Left lobe of liver (tissue), 2 donors: ENCODE measurements at regions not wholly inside any gene's neighbourhood (a gene's known extent, or its start where the extent isn't known, plus 50 kb on each side); places are given as distances from the start of the nearest gene placed in this dataset.

ENCODE experiments used
- ATAC-seq: fragments of 200-7000 bp; cut with Tn5 transposase; one replicate; pipeline ENCODE4 v1.9.1; 2020; ENCODE audit warnings: mild to moderate bottlenecking, moderate library complexity
- DNase-seq: peaks from one replicate; pipeline ENCODE4 v3.0.0-alpha.2; 2020; ENCODE audit warnings: low spot score
- donor health status: DM: no; HTN: no; CAD: no; lungs with moderate emphysema.
- donor health status: DM: no; HTN: yes; CAD: no.

DNA sequence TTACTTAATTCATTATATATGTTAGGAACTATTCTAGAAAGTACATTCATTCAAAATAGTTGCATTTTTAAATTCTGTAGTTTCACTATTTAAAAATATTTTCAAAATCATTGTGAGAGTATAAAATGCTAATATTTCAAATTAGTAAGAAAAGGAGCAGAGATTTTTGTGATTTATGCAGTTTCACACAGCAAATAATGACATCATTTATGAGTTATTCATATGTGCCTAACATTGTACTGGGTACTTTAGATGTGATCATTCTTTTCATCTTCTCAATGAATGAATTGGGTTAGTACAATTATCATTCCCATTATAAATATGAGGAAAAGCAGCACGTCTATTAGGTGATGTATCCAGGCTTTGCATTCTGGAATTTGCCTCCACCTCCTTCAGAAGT is 1451.0 kb upstream of the IGFBP7 start:
- ATAC-seq: no peak

DNA sequence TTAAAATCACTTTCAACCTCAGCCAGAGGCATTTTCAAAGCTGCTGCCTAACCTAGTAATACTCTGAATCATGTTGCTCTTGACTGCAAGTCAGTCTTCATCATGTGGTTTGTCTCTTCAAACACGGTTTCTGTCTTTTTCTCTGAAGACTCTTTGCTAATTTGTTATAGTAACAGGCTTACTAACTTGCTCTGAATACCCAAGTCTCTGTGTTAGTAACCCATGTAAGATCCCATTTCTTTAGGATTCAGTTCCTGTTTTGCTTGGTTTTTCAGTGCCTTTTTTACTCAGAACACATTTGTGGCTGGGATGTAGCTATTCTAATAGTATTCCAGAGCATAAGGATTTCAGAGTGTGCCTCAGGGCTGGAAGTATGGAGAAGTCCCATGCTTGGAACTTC is 1450.6 kb upstream of the IGFBP7 start:
- DNase-seq (no peak), ATAC-seq (no peak)

More for the DNA sequence above, 1451.0 kb upstream of the IGFBP7 start:
- DNase-seq: no peak

DNA sequence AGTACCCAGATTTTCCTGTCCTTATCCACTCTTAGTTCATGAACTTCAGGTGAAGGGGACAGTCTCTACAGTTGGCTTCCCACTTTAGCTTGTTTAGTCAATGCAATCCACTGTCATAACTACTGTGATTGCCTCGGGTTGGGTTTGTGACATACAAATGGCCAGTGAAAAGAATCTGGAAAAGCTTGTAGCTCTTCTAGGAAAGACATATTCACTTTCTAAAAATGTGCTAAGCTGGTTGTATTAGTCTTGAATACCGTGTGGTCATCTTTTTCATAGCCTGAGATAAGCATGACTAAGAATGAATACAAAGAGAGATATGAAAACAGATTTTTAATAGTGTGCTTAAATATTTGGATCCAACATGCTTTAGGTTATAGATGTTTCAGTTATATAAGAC is 1443.5 kb upstream of the IGFBP7 start:
- no peak for ATAC-seq

DNA sequence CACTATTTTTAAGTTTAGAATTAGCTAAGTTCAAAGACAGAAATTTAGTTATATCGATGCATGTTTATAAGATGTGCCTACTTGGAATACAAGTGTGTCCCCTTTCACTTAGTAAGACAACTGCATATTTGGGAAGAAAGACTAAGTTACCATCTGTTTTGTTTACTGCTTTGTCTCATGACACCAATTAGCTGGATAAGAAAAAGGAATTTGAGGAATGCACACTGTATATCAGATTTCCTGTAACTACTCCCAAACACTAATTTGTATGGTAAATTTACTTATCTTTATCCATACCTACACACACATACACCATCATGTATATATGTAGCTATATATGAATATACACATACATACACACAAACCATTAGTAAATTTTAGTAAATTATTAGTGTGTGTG is 1442.8 kb upstream of the IGFBP7 start:
- ATAC-seq (no peak), DNase-seq (no peak)

More for the DNA sequence above, 1443.5 kb upstream of the IGFBP7 start:
- no peak for DNase-seq

DNA sequence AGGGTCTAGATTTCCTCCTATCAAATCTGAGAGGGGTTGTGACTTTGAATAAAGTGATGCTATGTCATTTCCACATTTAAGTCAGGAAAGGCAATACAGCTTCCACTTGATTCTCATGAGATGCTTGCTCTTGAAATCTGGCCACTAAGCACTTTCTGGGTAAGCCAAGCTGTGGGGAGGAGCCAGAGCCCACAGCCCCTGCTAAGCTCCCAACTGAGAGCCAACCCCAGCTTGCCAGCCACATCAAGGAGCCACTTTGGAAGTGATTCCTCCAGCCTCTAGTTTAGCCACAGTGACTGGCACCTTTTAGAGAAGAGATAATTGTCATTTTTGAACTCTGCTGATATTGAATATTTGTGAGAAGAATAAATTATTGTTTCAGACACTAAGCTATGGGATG is 1441.5 kb upstream of the IGFBP7 start:
- ATAC-seq: no peak
- no peak for DNase-seq

DNA sequence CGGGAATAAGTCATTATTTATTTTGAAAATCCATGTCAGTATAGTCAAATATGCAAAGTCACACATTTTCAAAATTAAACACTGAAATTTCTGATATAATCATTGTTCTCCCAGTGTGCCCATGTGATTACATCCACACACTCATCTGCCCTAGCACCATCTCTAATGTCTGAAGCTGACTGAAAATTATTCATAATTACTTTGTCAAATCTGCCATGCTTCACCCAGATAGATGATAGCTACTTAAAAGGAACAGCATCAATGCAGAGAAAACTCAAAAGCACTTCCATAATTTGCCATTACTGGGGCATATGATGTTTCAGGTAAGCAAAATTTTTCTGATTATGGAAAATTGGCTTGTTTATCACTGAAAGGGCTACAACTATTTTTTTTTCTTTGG is 1433.3 kb upstream of the IGFBP7 start:
- ATAC-seq (no peak), DNase-seq (no peak)

DNA sequence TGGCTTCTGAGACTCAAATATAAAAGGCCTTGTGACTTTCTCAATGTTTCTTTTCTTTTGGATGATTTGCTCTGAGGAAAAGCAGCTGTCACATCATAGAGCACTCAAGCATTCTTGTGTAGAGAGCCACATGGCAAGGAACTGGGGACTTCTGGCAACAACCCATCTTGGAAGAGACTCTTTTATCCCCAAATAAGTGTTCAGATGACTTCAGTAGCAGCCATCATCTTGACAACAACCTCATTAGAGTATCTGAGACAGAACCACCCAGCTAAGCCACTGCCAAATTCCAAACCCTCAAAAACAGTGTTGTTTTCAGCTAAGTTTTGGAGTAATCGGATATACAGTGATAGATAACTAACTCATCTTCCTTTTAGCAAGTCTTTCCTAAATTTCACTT is 1431.7 kb upstream of the IGFBP7 start:
- DNase-seq: no peak
- no peak for ATAC-seq

DNA sequence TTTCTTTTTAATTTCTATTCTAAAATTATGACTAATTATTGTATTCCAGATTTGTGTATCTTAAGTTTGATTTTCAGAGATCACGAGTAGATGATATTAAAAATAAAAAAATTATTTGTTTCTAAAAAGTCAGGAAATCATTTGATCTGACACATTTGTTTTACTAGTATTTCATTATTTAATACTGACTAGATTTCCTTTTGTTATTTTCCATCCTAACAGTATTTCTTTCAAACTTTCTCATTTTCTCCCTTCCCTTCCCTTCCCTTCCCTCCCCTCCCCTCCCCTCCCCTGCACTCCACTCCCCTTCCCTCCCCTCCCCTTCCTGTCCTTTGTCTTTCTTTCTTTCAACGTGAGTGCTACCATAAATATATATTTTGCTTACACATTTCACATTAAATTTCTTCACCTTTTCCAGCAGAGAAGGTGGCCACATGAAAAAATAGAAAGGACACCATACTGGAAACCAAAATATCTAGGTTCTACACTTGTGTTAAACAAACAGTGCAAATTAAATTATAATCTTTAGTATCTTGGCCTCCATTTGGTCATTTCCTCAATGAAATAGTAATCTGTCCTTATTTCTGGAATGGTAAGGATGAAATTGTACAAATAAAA is 1412.7 kb upstream of the IGFBP7 start:
- no peak for DNase-seq
- ATAC-seq: no peak

DNA sequence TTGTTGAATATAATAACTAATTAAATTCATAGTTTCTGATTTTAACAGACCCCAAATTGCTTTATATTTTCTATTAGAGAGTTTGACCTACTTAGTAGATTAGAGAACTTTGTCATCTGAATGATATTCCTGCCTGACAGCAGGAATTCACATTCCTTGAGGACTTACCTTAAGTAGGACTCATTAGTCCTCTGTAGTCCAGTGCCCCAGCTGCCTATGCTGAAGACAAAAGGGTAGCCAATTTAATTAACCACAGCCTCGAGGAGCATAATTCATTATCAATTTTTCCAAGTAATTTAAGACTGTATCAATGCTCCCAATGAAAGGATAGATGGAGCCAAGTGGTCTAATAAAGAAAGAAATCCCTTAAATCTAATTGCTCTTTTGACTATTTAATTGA is 1405.0 kb upstream of the IGFBP7 start:
- DNase-seq: no peak
- no peak for ATAC-seq

DNA sequence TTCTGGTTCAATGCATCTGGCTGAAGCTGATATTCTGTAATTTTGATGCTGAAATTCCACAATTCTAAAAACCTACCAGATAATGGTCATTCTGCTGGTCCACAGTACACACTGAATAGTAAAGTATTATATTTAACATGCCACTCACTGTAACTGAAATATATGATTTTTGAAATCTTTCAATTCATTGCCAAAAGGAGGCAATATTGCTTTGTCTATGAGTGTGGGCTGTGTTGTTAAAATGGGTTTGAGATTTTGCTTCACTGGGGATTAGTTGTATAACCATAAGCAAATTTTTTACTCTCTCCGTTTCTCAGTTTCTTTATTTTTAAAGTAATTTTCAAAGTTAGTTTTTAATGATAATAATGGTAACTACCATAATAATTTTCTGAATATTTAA is 1404.1 kb upstream of the IGFBP7 start:
- no peak for ATAC-seq
- no peak for DNase-seq

DNA sequence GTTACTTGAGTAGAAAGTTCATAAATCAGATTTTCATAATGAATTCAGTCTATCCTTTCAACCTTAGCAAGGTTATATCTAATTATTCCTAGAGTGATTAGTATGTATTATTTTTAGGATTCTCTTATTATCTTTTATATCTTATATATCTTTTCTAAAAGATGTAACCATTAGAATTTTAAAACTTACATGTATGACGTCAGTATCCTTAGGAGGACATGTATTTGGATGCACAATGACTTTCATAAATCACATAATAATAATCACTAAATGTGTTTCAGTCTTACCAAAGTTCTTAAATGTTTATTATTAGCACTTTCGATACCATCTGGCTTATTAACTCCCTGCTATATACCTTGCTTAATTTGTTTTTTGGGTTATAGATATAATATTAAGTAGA is 1400.5 kb upstream of the IGFBP7 start:
- no peak for ATAC-seq
- DNase-seq: no peak

DNA sequence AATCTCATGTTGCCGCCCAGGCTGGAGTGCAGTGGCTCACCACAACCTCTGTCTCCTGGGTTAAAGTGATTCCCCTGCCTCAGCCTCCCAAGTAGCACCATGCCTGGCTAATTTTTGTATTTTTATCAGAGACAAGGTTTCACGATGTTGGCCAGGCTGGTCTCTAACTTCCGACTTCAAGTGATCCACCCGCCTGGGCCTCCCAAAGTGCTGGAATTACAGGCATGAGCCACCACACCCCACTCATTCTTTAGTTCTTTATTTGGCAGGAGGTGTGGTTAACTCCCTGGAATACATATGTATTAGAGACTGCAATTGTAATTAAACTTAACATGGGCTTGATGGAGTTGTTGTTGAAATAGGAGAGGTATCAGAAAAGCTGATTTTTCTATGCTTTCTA is 1396.9 kb upstream of the IGFBP7 start:
- ATAC-seq: no peak
- DNase-seq: no peak

DNA sequence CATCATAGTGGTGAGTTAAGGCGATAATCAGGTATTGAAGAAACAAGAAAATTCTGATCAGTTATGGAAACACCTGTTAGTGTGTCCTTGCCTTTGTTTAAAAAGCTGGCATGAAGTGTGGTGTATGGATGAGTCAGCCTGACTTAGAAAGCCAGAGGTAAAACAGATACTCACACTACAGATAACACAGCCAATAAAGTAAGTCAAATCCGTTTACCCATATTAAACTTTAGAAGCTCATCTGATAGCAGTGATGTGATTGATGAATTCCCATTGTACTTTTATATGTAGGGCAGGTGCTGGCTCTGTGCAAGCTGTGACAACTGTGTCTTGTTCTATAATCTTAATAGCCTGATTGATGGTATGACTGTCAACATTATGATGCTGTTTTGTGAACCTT is 1392.7 kb upstream of the IGFBP7 start:
- ATAC-seq (no peak), DNase-seq (no peak)

DNA sequence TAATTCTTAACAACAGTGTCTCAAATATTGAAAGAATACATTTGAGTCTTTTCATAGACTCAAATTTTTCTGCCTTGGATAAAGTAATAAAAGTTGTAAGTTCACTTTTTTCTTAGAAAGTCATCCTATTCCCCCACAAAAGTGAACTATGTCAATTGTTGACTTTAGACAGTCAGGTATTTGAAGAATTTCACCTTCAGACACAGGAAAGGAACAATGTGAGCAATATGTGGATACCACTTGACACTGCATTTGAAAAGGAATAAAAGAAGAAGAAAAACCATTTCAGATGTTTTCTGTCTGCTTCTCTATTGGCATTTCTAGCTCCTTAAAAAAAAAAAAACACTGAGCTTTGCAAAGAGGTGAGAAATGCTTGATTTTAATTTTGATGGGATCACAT is 1389.0 kb upstream of the IGFBP7 start:
- no peak for ATAC-seq
- DNase-seq: no peak

DNA sequence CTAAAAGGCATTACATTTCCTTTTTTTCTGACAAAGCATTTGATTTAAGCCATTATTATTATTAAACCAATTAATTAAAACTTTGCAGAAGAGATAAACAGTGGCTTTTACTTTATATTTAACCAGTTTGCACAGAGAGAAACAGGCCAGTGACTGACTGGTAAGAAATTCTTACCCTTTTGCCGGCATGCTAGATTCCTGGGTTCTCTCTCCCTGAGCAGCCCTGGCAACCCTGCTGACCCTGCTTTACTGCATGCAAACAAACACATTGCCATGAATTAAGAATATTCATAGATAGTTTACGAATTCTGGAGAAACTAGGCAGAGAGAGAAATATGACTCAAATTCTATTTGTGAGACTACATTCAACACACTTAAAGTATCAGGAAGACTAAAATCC is 1381.4 kb upstream of the IGFBP7 start:
- no peak for ATAC-seq
- no peak for DNase-seq

DNA sequence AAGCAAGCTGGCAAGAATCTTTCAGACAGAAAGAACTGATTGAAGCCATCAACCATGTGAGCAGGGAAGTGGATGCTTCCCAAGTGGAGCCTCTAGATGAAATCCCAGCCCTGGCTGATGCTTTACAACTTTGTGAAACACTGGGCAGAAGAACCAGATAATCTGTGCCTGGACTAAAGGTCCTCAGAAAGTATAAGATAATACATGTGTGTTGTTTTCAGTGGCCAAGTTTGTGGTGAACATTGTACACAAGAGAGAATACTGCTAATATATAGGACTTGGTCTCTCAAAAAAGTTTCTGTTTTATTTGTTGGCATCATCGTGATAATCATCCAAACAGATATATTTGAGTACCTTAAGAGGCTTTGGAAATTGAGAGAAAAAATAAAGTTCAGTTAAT is 1367.8 kb upstream of the IGFBP7 start:
- ATAC-seq: no peak

DNA sequence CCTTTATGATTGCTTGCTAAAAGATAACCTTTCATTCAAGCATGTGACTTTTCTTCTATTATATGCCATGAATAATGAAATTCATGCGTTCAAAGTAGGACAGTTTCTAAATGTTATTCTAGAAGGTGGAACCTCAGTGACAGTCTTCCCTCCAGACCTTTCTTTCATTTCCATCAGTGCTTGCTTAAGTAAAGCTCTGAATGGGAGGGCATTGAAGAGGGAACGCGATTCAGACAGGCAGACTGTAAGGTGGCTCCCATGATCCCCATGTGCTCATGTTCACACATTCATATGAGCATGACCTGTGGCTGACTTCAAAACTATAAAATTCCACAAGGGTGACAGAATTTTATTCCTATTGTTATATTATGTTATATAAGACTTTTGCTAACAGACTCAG is 1367.3 kb upstream of the IGFBP7 start:
- ATAC-seq (no peak), DNase-seq (no peak)

More for the DNA sequence above, 1367.8 kb upstream of the IGFBP7 start:
- DNase-seq: no peak

DNA sequence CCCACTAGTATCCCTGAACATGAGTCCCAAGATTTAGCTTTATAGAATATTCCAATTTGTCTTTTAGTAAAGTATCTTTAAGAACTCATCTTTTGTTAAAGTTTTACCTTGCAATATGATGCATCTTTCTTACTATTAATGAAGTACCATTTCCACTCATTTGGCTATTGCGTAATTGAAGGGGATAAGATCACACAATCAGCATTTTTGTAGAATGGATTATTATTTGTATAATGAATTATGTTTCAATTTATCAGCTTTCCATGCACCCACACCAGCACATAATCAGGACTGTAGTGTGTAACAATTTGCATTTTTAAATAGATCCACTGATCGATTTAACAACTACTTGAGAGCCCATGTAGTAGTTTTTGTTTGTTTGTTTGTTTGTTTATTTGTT is 1364.9 kb upstream of the IGFBP7 start:
- no peak for ATAC-seq

DNA sequence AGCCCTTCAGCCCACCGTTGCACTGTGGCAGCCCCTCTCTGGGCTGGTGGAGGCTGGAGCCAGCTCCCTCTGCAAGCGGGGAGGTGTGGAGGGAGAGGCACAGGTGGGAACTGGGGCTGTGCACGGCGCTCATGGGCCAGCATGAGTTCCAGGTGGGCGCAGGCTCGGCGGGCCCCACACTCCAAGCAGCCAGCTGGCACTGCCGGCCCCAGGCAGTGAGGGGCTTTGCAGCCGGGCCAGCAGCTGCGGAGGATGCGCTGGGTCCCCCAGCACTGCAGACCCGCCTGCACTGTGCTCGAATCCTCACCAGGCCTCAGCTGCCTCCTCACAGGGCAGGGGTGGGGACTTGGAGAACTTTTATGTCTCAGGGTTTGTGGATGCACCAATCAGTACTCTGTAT is 1354.8 kb upstream of the IGFBP7 start:
- DNase-seq: no peak
- ATAC-seq: no peak

More for the DNA sequence above, 1364.9 kb upstream of the IGFBP7 start:
- DNase-seq: no peak

DNA sequence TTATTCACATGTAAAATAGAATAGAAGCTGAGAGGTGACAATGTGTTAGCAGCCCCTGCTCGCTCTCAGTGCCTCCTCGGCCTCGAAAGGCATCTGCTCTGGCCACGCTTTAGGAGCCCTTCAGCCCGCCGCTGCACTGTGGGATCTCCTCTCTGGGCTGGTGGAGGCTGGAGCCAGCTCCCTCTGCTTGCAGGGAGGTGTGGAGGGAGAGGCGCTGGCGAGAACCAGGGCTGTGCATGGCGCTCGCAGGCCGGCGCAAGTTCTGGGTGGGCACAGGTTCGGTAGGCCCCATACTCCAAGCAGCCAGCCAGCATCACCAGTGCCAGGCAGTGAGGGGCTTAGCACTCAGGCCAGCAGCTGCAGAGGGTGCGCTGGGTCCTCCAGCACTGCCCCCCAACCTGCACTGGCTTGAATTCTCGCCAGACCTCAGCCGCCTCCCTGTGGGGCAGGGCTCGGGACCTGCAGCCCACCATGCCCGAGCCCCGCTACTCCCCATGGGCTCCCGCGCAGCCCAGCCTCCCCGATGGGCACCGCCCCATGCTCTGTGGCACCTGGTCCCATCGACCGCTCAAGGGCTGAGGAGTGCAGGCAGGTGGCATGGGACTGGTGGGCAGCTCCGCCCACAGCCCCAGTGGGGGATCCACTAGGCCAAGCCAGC is 1346.7 kb upstream of the IGFBP7 start:
- no peak for ATAC-seq
- DNase-seq: no peak

DNA sequence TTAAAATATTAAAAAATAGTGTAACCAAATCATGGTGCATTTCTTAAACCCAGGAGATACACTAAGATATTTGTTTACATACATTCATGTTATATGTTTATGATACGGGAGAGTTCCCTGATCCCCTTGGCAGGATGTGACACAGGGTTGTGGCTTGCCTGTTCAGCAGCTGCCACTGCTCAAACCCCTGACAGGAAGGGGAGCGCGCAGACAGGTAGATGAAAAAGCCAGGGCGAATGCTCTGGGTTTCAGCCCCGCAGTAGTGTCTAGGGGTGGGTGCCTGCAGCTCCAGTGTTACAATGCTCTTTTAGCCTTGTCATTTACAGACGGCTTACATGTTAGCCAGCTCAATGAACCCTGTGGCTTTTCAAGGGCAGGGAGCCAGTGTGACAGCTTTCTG is 1343.8 kb upstream of the IGFBP7 start:
- DNase-seq (no peak), ATAC-seq (no peak)

DNA sequence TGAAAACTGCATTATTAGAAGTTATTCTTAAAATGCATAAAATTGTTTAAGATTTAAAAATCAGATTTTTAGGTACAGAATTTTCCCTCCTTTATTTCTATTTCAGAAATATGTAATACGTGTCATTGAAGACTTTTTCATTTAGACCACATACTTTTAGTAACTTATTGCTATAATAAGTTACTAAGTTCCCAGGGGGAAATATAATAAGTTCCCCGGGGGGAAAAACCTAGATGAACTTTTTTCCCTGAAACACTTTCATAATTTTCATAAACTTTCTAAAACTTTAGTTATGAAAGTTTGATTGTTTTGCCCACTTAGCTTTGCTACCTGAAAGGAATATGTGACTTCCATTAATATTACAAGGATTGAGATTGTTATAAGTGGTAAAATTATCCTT is 1341.5 kb upstream of the IGFBP7 start:
- DNase-seq (no peak), ATAC-seq (no peak)

DNA sequence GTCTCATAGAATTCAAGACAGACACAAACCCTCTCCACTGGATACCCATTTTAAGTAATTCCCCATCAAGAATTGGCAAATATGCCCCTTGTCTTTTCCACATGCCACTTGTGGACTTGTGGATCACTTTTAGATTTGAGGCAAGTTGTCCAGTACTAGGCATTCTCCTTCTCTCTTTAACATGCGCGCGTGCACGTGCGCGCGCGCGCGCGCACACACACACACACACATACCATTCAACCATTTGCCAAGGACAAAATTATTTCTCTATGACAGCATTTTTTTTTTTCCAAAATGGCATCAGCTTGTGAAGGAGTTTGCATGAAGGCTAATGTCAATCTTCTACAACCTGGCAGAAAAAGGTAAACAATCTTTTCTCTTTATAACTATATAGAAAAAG is 1325.7 kb upstream of the IGFBP7 start:
- ATAC-seq: no peak
- DNase-seq: no peak
